ENCODE measurements at regions not wholly inside any gene's neighbourhood (a gene's known extent, or its start where the extent isn't known, plus 50 kb on each side); places are given as distances from the start of the nearest gene placed in this dataset.
"Not testable (repeated sequence)": the region's sequence is repeated elsewhere in the genome, so short reads cannot be mapped to it uniquely, and the experiment has no call there.

DNA sequence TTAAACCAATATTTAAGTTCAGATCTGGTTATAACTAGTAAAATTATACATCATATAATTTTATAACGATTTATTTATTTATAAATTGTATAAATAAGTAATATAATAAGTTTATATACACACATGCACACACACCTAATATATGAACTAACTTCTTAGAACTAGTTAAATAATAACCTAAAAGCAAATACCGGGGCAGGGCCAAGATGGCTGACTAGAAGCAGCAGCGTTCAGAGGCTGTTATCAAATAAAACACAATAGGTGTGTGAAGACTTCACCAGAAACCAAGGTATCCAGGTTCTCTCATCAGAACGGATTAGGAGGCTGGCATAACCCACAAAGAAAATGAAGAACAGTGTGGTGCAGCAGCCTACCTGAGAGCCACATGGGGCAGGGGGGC lies 653.6 kb upstream of the CBLB start:
- DNase-seq: no peak

DNA sequence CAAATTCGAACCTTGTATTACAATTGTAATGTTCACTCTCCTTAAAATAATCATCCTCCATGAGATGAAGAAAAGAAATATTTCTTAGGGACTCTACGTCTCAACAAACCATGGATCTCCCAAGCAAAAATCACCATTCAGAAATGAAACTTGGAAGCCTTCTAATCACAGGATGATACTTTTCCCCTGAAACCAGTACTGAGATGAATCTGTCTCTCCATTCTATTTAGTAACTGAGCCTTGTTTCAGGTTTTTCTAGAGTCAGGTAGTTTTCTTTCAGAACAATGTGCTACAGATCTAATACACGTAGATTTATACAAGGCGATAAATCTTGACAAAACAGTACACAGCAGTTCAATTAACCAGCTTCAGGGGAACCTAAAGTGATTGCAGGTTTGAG lies 660.1 kb upstream of the CBLB start:
- DNase-seq: no peak

DNA sequence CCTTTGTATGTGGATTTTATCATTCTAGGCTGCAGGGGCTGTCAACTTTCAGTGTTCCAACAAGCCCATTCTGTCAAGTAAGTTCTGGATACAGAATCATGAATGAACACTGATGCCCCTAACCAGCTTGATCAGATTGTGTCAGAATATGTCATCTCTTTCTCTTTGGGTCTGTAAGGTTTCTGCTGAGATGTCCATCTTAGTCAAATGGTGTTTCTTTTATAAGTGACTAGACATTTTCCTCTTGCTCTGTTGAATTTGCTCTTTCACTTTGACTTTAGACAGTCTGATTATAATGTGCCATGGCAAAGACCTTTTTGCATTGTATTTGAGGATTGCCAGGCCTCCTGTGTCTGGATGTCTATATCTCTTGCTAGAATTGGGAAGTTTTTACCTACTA lies 660.9 kb upstream of the CBLB start:
- DNase-seq: no peak

DNA sequence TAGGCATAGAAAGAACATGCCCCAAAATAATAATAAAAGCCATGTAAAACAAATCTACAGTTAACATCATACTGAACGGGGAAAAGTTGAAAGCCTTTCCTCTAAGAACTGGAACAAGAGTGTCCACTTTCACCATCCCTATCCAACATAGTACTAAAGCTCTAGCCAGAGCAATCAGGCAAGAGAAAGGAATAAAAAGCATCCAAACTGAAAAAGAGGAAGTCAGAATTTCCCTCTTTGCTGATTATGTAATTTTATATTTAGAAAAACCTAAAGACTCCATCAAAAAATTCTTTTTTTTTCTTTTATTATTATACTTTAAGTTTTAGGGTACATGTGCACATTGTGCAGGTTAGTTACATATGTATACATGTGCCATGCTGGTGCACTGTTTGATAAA lies 661.6 kb upstream of the CBLB start:
- DNase-seq: no peak

DNA sequence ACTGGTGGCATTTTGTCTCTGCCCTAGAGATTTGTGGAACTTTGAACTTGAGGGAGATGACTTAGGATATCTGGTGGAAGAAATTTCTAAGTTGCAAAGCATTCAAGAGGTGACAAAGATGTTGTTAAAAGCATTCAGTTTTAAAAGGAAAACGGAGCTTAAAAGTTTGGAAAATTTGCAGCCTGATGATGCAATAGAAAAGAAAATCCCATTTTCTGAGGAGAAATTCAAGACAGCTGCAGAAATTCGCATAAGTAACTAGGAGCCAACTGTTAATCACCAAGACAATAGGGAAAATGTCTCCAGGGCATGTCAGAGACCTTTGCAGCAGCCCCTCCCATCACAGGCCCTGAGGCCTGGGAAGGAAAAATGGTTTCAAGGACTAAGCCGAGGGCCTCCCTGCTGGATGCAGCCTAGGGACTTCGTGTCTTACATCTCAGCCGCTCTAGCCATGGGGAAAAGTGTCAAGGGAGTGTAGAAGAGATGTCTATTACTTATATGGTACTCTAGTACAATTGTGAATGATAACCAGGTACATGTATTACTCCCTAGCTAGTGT lies 663.0 kb upstream of the CBLB start:
- not testable (repeated sequence) for DNase-seq

DNA sequence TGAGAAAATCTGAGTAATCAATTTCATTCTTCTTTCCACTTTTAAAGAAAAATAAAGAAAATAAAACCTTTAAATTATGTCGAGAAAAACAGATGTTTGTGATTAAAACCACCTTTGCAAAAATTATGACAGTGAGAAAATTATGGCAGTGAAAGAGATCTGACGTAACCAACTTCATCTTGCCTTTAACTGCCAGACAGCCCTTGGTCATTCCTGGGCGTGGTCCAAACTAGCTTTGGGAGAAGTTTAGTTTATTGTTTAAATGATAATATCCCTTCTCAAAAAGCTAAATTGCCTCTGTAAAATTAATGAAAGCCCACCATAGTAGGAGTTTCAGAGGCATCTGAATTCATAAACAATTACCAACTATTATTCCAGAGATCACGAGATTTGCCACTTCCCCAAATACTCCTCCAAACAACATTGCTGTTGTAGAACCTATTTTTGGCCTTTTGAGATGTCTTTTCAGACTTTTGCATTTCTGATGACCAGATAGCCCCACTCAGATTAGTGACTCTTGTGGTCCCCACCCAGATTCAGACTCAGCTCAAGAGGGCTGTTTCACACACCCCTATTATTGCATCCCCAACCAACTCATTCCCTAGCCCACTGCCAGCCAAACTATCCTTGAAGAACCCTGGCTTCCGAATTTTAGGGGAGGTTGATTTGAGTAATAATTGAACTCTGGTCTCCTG lies 664.4 kb upstream of the CBLB start:
- DNase-seq: no peak

DNA sequence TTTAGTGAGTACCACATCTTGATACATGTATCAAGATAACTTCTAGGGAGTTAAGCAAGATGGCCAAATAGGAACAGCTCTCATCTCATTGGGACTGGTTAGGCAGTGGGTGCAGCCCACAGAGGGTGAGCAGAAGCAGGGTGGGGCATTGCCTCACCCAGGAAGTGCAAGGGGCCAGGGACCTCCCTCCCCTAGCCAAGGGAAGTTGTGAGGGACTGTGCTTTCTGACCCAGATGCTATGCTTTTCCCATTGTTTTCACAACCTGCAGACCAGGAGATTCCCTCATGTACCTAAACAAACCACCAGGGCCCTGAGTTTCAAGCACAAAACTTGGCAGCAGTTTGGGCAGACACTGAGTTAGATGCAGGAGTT lies 665.0 kb upstream of the CBLB start:
- DNase-seq: no peak

DNA sequence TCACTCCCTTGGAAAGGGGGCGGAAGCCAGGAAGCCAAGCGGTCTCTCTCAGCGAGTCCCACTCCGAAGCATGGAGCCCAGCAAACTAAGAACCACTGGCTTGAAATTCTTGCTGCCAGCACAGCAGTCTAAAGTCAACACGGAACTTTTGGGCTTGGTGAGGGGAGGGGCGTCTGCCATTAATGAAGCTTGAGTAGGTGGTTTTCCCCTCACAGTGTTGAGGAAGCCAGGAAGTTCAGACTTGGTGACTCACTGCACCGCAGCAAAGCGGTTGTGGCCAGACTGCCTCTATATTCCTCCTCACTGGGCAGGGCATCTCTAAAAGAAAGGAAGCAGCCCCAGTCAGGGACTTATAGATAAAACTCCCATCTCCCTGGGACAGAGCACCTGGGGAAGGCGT lies 665.4 kb upstream of the CBLB start:
- DNase-seq: no peak

DNA sequence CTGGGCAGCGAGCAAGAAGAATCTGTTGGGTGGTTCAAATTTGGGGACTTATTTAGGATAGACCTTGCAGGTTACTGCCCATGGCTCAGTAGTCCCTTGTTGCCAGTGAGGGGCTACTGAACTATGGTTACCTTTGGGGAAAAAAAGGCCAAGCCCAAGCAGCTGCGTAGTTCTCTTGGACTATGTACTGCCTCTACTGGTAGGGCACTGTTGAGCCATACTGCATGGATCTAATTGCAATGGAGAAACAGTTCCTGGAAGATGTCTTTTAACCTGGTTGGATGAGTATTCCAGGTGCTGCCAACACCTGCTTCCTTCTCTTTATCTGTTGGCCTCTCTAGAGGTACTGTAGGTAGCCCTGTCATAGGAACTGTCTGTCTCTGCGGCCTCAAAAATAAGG lies 671.9 kb upstream of the CBLB start:
- no peak for DNase-seq

DNA sequence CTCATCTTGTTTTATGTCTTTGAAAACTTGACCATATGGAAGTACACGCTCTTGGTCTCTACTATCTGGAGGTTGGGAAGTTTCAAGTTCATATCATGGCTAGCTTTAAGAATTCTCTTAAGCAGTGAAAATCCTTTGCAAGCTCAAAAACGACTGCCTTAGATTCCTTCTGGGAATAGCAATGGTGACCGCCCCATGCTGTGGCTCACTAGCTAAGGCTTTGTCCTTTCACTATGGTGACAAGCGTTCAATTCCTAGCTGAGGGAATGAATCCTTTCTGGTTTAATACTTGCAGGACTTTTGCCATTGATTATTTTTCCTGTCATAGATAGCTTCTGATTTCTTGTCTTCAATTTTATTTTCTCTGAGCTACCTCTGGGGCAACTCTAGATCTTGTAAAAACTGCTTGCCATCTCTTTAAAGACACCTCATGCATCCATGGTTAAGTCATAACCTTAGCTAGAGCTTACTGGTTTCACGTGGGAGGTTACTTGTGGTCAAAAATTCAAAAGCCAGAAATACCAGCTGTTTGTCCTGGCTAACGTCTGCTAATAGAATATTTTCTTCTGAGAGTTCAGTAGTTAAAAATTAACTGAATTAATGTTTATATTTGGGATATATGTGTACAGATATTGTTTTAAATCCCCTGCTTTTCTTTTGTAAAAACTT lies 673.4 kb upstream of the CBLB start:
- DNase-seq: no peak

DNA sequence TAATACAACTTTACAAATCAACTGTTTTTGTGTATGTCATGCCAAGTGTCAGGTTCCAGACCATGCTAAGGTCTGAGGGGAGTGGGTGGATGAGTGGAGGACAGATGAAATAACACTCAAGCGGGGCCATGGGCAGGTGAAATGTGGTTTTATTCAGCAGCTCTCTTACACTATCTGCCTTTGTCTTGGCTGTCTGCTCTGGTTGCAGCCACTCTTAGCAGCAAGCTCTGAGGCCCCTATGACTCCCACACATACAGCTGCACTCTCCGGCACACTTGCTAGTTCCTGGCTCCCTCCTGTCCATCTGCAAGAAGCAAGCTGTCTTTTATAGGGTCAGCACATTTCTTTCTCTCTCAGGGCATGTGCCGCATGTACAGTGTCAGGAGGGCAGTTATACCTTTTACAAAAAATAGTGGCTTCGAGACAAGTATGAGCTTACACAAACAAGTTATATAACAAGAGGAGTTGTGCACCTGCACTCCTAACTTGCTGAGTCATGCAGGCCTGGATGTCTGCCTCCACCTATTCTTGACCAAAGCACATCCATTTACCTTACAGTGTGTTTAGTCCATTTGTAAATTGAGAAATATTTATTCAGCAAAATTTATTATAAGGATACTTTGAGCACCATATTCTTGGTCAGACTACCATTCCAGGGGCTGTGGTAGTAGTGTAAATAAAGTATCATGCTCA lies 683.7 kb upstream of the CBLB start:
- no peak for DNase-seq

DNA sequence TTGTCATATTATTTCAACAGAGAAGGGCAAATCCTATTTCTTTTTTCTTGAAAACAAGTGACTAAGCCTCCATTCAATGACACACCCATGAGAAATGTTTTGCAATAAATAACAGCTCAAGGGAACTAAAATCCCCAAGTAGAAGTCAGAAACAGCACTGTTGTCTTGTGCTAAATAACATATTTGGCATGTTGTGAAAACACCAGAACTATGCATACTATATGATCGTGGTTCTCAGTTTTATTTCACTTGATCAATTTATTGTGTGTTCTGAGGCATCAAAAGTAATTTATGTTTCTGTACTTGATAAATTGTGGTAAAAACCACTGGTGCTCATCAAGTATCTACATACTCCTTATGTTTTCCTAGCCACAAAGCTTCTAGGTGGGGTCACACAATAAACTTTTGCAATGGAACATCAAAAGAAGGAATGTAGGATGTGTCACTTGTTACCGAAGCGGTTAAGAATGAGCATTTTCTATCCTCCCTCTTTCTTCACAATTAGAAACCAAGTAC lies 691.7 kb upstream of the CBLB start:
- no peak for DNase-seq

DNA sequence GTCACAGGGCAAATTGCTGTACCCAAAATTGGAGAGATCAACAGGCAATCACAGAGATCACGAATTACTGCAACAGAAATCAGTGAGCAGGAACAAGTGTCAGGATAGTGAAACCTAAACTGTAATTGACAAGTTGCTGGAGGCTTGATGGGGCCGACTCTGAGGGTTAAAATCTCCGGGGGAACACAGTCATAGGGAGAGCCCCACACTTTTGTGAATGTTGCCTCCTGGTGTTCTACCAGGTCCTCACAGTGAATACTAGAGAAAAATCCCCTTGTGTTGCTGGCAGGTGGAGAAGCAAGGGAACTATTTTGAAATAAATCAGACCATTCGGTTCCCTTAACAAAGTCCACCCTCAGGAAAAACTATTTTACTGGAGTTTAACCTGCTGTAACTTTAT lies 697.5 kb upstream of the CBLB start:
- DNase-seq: no peak

DNA sequence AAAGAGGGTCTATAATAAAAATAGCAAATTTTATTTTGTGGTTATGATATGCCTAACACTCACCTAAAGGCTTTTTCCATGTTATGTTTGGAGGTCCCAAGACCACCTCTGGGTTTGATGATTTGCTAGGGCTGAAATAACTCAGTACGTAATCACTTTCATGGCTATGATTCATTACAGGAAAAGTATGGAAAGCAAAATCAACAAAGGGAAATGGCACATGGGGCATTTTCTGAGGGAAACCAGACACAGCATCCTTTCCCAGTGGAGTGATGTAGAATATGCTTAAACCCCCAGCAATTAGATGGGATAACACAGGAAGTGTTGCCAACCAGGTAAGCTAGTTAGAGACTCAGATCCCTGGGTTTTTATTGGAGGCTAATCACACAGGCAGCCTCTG lies 701.6 kb upstream of the CBLB start:
- no peak for DNase-seq

DNA sequence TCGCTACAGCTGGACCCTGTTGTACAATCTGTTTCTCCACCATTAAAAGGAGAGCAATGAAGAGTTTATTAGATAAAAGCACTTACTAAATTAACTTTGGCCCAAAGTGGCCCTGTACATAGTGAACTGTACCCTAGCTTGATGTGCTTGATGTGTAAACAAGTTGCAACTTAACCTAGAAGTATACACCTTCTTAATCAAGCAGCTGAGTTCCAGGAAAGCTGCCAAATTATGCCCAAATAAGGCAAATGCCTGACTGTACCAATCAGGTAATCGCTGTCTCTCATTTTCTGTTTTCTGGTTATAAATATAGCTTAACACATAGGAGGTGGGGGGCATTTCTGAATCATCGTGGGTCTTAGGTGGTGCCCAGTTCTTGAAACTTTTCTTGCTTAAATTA lies 704.8 kb upstream of the CBLB start:
- DNase-seq: no peak

DNA sequence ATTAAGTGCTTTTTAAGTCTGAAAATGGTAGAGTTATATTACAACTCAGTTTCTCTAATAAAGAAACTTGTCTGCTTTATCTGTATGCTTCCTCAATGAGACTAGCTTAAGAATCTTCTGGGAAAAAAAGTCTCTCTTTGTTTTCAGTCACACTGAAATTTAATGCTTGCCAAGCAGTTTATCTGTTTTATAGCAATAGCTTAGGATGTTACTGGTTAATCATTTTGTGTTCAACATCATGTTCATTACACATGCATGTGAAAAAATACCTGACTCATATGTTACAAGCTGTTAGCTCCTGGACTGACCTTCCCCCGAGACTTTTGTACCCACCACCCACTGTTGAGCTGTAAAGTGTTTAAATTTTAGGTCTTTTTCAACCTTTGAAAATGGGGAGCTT lies 706.2 kb upstream of the CBLB start:
- no peak for DNase-seq

DNA sequence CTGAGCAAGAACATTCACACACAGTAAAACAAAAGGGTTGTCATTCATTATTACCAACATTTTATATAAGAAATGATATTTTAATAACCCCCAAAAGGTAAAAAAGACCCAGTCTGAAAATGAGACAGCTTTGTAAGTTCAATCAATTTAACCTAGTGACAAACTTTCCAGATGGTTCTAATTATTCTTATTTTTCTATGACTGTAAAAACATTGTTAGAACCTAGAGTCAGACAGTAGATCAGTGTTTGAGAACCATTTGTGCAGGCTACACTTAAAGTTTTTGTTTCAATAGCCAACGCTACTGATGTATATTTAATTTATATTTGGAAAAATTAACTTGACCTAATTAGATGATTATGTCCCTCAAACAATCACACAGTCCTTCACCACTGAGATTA lies 708.4 kb upstream of the CBLB start:
- DNase-seq: no peak

DNA sequence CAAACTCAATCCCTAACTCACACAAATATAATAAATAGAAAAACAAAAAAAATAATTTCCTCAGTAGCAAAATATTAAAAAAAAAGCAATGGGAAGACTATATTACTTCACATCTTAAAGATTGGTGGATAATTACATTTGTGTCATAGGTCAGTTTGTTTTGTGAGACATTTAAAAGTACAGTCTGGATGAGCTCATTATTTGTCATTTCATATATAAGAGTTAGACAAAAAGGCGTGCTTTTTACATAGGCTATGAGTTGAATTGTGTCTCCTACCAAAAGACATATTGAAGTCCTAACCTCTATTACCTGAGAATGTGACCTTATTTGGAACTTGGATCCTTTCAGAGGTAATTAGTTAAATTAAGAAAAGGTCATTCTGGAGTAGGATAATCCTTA lies 710.1 kb upstream of the CBLB start:
- no peak for DNase-seq

DNA sequence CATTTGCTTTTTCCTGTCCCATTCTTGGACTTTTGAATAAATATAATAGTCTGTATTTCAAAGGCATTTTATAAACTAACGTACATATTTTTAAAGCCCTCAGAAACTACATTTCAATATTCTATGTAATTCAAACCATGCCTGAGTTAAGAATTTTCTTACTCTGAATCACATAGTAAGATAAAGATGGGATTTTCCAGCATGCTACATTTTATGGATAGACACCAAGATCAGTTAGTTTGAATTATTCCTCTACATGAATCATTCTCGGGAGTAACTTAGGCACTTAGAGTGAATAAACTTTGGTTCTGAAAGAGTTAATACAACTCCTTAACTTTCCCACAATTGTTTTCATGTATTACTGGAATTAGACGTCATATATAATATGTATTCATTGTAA lies 713.3 kb upstream of the CBLB start:
- no peak for DNase-seq

DNA sequence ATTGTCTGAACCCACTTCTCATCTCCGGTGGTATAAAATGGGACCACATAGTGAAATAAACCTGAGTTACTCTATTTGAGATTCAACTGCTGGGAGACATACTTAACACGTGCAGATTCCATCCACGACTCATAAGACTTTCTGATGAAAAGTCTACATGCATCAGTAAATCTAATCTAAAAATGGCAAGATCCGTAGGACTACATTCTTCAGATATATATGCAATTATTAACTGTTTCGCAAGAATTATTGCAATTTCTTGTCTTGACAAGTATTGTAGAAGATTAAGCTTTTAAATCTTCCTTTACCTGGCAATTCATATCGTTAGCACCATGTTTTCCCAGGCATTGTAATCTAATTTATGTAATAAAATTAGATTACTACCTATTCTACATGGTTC lies 718.7 kb upstream of the CBLB start:
- DNase-seq: no peak

DNA sequence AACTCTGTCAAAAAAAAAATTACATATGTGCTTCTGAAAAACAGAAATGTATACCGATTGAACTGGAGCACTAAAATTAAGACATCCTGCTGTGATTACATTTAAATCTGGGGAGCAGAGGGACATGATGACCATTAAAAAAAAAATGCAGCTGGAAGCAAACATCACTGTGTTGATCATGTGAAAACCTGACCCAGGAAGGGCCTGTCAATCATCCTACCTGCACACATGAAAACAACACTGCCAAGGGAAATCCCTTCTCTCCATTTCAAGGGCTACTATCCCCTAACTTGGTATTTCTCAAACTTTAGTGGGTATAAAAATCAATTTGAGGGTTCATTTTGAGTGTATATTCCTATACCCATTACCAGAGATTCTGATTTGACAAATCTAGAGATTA lies 719.9 kb upstream of the CBLB start:
- DNase-seq: no peak

DNA sequence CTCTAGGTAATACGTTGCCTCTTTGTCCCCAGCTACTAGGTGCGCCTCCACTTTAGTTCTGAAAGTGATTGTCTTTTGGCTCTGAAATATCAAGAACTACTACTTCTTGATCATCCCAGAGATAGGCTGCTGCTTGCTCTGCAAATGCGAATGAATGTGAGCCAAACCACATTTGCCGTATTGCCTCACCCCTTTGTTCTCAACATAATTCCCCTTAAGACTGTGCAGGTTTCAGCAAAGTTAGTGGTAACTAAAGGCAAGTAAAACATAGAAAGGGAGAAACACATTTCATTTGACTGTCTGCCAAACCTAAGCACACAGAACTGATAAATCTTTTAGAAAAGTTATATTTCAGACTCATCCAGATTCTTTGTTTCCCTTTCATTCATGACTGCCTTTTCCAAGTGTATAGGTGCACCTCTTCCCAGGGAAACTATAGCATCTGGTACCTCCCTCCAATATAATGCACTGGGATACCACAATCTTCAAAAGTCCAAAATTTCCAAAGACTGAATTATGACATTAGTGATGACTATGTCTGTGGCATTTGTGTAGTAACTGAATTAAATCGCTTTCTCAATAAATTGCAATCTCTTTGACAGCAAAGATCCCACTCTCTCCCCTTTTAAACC lies 720.6 kb upstream of the CBLB start:
- DNase-seq: no peak

Measured in amygdala (tissue), 56 donors.